NCI-H2107 (cell line): ENCODE measurements at regions not wholly inside any gene's neighbourhood (a gene's known extent, or its start where the extent isn't known, plus 50 kb on each side); places are given as distances from the start of the nearest gene placed in this dataset.

Experiments used
- DNase-seq: peaks from one replicate; lab custom pipeline; 2025; lab: John Stamatoyannopoulos, UW

GRCh38 chr4:132860976-132861375 is 288.1 kb upstream of the PCDH10 start:
- DNase-seq: no peak

DNA sequence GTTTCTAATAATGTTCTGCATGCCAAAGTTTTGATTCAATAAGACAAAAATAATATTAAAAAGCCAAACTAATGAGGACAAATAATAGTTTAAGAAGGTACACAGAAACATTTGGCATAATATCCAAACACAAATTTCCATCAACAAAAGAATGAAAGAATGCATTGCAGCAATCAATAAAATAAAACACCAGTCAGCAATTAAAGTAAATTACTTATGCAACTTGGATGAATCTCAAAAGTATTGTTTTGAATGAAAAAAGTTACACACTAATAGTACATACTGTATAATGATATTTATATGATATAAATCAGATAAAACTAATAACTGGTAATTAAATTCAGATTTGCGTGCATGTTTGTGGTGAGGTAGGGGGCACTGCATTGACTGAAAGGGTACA is 285.5 kb upstream of the PCDH10 start:
- DNase-seq: no peak

DNA sequence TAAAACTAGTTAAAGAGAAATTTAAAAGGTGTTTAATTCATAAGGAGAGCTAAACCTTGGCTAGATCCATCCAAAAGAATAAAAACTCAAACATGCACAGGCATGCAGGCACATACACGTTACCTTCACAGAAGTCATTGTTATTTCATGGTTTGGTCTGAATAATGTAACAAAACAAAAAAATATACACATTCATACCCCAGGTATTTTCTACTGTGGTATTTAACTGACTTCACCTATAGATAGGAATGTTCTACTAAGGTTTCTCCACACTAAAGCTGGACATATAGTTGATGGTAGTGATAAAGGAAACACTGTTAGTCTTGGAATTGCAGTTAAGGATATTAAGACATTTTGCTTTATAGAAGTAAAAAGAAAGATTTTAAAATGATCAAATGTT is 283.6 kb upstream of the PCDH10 start:
- no peak for DNase-seq

GRCh38 chr4:132865922-132866321 is 283.2 kb upstream of the PCDH10 start:
- DNase-seq: no peak

- DNase-seq: no peak
Measured at GRCh38 chr4:132866616-132867015, 282.5 kb upstream of the PCDH10 start.

- DNase-seq: no peak
Measured at GRCh38 chr4:132893787-132894186, 255.3 kb upstream of the PCDH10 start.

DNA sequence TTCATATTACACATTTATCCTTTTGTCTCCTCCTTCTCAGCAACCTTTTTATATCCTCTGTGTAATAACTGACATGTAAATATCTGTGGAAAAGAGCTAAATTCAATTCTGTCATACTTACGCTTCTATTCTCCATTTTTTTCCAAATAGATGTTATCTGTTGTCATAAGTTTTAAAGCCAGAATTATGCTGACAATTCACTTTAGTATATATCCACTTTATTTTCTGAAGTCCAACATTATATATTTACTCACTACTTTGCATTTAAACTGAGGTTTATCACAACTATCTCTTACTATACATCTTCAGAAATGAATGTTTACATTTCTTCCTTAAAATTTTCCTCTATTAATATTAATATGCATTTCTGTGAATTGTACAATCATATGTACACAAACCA is 247.9 kb upstream of the PCDH10 start:
- DNase-seq: no peak

DNA sequence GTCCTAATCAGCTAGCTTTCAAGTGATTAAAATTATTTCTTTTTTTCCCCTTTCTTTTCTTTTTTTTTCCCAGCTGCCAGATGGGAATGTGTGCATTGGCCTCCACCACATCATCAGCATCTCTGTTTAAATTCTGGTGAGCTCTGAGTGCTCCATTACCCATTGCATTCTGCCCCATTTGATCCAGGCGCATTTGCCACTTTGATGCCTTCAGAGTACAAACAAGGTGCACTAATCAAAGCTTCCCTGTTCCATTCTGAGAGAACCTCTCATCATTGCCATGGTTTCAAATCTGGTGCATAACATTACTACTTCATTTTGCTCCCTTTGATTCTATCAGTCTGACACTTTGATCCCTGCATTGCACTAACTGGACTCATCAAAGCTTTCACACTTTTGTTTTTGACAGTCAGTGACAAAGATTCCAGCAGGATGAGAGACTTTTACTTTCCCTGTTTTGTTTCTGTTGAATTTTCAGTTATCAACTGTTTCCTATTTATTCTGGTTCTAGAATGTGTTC is 238.8 kb upstream of the PCDH10 start:
- DNase-seq: no peak

GRCh38 chr4:132918096-132918495 is 231.0 kb upstream of the PCDH10 start:
- DNase-seq: no peak

DNA sequence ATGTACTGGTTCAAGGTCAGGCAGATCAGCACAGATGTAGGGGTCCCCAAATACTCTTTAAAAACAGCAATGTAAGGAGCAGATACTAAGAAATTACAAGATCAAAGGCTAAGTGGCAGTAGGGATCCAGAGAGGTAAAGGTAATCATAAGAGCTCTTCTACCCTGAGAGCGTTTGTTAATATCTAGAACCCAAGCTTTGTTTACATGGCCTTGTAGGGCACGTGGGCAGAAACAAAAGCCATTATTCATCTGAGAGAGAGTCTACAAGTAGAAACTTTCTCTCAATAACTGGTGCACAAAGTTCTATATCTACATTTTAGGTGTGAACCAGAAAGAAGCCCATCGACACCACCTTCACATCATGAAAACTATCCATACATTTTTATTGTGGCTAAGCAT is 225.6 kb upstream of the PCDH10 start:
- DNase-seq: no peak

GRCh38 chr4:132934911-132935310 is 214.2 kb upstream of the PCDH10 start:
- no peak for DNase-seq

- no peak for DNase-seq
Measured at GRCh38 chr4:132955146-132955545, 193.9 kb upstream of the PCDH10 start.

DNA sequence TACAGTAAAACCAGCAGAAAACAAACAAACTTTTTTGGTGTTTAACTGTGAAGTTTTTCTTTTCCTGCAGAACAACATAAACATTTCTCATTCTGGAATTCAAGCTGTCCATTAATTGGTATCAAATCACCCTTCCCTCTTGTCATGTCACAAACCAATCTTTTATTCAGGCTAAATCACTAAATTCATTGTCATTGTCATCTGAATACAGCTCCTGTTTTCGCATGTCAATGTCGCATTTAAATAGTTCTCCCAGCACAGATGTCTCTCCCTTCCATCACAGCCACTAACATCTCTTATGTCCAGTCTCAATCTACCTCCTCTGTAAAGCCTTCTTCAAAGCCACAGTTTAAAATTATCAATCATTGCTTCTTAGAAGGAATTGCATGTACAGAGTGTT is 192.1 kb upstream of the PCDH10 start:
- DNase-seq: no peak

GRCh38 chr4:132958457-132959263 is 190.4 kb upstream of the PCDH10 start:
- no peak for DNase-seq

DNA sequence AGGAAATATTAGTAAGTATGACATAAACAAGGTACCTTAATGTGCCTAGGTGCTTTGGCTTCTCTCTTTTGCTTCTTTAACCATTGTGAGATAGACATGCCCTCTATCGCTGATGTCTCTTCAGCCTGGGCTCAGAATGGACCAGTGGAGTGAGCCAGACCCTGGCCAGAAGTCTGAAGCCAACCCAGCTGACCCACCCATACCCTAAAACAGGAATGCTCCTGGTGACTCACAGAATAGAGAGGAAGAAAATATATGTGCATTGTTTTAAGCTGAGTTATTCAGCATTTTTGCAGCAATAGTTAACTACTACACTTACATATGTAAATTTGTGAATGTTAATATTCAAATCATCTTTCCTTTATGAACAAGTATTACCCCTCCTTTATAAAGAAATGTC is 167.5 kb upstream of the PCDH10 start:
- DNase-seq: no peak

GRCh38 chr4:132982151-132982550 is 166.9 kb upstream of the PCDH10 start:
- no peak for DNase-seq

DNA sequence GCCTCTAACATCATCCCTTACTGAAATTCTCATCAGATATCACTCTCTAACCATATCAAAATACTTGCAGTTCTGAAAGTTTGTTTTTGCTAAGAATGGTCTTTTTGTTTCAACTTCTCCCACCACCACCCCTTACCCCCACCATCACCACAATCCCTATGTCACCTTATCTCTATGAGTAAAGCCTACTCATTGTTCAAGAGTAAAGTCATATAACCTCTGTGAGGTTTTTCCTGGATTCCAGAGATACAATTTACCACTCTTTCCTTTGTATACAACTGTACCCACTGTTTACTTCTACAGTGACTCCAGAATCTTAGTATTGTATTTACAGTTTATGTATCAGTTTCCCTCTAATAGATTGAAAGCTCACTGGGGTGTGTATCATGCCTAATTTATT is 158.0 kb upstream of the PCDH10 start:
- DNase-seq: no peak

DNA sequence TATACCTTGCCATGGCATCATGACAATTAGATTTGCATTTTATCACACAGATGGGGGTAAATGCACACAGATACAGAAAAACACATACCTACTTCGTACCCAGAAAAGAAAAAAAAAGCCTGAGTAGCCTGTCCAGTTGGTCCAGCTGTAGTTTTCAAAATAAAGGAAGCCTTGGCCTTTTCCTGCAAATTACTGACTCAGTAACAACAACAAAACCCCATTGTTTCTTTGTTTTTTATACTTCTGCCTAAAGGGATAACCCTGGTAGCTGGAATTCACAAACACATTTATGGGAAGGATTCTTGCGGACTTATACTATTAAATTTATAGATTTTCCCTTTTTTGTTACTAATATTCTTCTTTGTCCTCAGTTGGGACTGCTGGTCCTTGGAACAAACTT is 156.4 kb upstream of the PCDH10 start:
- no peak for DNase-seq

DNA sequence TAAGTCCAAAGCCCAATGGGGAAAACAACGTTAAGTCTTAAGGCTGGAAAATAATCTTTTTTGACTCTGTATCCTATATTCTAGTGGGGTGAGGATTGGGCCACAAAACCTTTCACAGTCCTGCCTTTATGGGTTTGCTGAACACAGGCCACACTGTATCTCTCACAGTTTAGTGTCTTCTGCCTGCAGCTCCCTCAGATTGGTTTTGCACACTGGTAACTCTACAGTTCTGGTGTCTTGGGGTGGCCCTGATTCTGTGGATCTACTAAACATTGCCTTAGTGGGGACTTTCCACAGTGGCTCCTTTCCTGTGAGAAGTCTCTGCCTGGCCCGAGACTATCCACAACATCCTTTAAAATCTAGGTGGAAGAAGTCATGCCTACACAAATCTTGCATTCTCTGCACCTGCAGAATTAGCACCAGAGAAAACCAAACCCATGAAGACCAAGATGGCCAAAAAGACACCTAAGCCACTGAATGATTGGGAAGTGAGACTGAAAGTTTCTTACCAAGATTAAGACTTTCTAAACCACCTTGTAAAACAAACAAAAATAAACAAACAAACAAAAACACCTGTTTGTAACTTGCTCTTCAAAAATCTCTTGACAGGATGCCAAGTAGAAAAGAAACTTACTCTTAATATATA is 150.4 kb upstream of the PCDH10 start:
- DNase-seq: no peak

DNA sequence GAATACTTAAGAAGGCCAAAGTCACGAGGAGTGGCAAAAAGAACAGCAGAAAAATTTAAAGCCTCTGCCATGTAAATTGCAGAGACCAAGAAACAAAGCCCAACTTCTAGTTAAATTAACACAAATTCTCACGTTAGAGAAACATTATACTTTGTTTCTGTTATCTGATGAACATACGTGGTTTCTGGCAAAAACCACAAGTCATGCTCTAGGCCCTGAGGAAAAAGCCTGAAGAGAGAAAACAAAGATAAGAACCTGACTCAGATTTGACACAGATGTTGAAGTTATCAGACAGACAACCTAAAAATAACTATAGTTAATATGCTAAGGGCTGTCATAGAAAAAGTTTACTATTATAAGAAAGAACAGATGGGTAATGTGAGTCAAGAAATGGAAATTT is 149.1 kb upstream of the PCDH10 start:
- no peak for DNase-seq

GRCh38 chr4:133003169-133003568 is 145.9 kb upstream of the PCDH10 start:
- no peak for DNase-seq

DNA sequence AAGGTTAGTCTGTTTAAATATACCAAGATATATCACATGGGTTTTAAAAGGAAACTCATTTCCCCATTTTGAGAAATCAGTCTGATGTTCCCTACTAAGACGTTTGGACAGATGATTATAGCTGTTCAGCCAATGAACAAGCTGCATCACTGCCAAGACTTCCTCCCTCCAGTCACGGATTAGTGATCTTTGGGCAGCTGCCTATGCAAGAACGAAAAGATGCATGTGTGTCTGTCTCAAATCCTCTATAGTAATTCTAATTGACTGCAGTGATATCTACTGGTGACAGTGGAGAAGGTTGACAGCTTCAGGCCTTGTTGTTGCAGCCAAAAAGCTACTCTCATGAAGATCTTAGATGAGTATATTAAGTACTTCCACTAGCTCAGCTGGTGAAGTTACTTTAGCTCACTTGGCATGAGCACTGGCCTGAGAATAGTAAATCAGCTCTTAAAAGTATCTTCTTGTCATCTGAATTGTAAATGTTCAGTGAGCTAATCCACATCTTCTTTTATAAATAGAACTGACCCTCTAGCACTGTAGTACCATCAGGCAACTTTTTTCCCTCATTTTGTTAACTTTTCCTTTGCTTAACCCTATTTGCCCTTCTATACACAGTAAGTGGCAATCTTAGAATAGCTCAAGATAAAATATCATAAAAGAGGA is 134.5 kb upstream of the PCDH10 start:
- no peak for DNase-seq

DNA sequence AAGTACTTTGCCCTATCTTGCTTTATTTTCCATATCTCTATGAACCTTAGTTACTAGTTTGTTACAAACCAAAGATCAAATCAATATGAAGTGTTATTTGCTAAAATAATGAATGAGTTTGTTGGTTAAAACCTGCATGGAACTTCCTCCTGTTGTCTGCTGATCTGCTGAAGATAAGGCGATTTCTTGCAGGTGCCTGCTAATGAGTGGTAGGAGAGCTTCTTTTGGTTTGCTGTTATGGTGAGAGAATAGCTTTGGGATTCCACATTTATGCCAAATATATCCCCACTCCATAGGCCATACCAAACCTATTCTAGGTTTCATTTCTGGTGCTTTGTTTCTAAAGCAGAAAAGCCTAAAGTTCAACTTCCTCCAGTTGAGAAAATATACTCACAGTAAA is 103.8 kb upstream of the PCDH10 start:
- DNase-seq: no peak
